Stimulated activated CD8-positive, alpha-beta memory T cell treated with anti-CD3 and anti-CD28 coated beads, Interleukin-7, amount 100 ng/mL, for 1 hour (primary cell): ENCODE measurements at regions not wholly inside any gene's neighbourhood (a gene's known extent, or its start where the extent isn't known, plus 50 kb on each side); places are given as distances from the start of the nearest gene placed in this dataset.
"Not testable (repeated sequence)": the region's sequence is repeated elsewhere in the genome, so short reads cannot be mapped to it uniquely, and the experiment has no call there.

Experiments
- DNase-seq, 2 donors: peaks; one replicate each; pipeline ENCODE4 v3.0.0-alpha.2; 2020; ENCODE audit warnings: low read depth in 2 of 2

- no peak for DNase-seq
These were observed 75.7 kb upstream of the PPP1R26 start for GRCh38 chr9:135403733-135404450.

DNA sequence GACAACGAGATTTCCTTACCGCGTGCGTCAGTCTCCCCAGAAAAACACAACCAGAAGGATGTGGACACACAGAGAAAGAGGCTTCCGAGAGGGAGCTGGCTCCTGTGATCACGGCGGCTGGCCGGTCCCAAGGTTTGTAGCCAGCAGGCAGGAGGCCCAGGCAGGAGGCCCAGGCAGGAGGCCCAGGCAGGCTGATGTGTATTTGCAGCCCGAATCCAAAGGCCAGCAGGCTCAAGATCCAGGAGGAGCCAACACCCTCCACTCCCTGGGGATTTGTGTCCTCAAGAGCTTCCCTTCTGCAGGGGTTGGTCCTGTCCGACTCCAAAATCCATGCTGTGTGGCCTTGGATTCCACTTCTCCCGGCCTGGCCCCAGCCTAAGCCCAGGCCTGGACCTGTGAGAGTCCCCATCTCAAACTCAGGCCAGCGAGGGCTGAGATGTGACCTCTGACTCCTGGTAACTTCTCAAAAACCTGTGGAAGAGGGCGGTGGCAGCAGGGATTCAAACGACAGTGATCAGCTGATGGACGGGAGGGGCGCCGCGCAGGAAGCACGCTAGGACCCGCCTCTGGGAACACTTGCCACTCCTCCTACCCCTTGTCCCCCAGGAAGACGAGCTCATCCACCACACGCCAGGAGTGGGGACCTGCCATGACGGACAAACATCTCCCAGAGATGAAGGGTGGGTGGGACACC lies 75.0 kb upstream of the PPP1R26 start:
- no peak for DNase-seq

- DNase-seq = not testable (repeated sequence)
These were observed 74.5 kb upstream of the PPP1R26 start for GRCh38 chr9:135405145-135405464.

DNA sequence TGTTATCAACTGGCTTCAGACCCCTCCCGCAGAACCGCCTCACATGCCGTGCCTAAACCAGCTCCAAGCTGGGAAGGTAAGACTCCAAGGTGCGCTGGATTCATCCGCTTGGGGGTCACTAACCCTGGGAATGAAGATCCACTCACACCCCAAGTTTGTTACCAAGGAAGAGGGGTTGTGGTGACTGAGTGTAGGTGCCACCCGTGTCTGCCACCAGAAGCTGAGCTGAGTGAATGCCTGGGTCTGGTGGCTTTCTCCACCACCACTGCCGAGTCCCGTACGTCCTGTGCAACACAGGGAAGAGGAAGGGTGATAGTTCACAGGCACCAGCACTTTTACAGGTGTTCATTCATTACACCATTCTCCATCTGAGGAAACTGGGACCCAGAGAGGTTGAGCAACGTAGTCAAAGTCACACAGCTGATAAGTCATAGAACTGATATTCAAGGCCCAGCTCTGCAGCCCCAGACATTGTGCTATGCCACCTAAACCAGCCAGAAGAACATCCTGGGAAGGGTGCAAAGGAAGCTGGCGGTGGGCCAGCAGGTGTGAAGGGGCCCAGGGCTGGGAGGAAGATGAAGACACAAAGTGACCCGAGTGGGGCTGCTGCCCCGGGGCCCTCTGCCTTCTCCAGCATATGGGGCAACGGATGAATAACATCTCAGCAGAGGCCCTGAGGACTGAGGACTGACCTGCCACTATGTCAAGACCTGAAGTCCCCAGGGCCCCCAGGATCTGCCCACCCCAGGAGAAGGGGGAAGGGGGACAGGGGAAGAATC lies 70.9 kb upstream of the PPP1R26 start:
- no peak for DNase-seq

- no peak for DNase-seq
These were observed 70.0 kb upstream of the PPP1R26 start for GRCh38 chr9:135409286-135410200.

DNA sequence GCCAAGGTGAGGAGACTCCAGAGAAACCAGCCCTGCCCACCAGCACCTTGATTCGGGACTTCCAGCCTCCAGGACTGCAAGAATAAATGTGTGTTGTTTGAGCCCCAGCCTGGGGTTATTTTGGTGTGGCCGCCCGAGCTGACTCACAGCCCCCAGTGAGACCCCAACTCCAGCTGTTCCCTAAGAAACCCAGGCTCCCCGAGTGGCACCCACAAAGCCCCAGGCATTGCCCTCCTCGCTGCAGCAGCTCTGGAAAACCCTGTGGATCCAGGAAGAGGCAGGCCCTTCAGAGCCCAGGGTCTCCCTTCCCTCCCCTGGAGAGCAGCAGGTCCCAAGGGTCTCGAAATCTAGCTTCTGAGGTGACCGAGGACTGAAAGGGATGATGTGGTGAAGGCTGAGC lies 69.2 kb upstream of the PPP1R26 start:
- DNase-seq = no peak

DNA sequence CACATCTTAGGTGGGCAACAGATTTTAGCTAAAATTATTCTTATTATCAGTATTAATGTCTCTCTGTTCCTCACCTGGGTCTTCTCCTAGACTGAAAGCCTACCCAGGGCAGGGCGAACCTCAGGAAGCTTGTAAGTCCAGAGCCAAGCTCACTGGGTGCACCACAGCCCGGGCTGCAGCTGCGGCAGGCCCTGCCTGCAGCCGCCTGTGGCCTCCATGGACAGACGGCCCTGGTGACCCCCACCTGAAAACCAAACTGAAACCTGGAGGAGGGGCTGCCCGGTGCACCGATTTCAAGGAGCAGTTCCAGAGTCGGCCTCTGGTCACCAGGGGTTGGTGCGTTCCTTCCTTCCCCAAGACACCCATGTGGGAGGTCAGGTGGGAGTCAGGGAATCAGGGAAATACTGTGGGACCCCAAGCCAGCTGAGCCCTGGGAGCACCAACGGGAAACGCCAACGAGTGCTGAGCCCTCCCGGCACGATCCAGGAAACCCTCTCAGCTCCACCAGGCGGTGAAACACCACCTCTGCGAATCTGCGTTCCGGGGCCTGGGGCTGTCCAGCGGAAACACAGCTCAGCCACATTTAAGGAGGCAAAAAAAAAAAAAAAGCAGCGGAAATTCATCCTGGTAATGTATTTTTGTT lies 68.6 kb upstream of the PPP1R26 start:
- no peak for DNase-seq

GRCh38 chr9:135411605-135412004 lies 68.0 kb upstream of the PPP1R26 start:
- not testable (repeated sequence) for DNase-seq

GRCh38 chr9:135412315-135413085 lies 67.1 kb upstream of the PPP1R26 start:
- peak; percentile 7 to 20 for DNase-seq

DNA sequence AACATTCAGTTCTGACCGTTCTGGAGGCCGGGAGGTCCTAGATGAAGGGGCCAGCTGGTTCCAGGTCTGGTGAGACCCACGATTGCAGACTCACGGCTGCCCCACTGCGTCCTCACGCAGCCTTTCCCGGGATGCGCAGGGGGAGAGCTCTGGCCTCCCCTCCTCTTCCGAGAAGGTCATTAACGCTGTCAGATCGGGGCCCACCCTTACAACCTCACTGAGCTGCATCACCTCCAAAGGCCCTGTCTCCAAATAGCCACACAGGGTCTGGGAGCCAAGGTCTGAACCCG lies 66.6 kb upstream of the PPP1R26 start:
- DNase-seq = no peak

GRCh38 chr9:135413461-135413860 lies 66.1 kb upstream of the PPP1R26 start:
- DNase-seq = no peak

DNA sequence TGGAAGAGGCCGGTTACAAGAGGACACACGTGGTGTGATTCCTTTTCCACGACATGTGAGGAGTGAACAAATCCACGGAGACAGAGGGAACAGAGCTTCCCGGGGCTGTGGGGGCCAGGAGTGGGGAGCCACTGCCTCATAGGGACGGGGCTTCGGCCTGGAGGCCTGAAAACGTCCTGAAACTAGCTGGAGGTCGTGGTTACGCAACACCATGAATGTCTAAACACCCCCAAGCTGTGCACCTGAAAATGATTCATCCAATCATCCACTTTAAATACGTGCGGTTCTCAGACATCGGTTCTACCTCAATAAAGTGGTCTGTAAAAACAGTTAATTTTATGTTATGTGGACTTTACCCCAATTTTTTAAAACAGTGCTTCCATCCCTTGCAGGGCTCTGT lies 65.3 kb upstream of the PPP1R26 start:
- DNase-seq = no peak

- DNase-seq = no peak
These were observed 64.0 kb upstream of the PPP1R26 start for GRCh38 chr9:135415586-135415985.

GRCh38 chr9:135416664-135417290 lies 62.8 kb upstream of the PPP1R26 start:
- no peak for DNase-seq

GRCh38 chr9:135418161-135418560 lies 61.4 kb upstream of the PPP1R26 start:
- no peak for DNase-seq

DNA sequence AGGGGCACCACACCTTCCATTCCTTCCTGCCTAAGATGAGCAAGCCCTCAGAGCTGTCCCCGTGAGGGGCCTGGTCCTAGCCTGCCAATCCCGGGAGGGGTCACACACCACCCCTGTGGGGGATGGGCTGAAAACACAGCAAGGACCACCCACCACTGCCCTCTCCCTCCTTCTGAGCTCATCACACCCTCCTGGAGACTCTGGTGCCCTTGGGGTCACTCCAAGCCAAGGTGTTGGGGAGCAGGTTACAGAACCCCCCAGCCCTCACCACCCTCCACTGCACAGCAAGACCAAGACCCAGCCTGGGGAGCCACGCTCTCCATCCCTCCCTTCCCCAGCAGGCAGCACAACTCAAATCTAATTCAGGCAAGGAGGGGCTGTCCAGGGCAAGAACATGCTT lies 60.5 kb upstream of the PPP1R26 start:
- DNase-seq = no peak

- DNase-seq = no peak
These were observed 57.1 kb upstream of the PPP1R26 start for GRCh38 chr9:135422341-135422944.

GRCh38 chr9:135423725-135424124 lies 55.9 kb upstream of the PPP1R26 start:
- DNase-seq = no peak
